ENCODE measurements at regions not wholly inside any gene's neighbourhood (a gene's known extent, or its start where the extent isn't known, plus 50 kb on each side); places are given as distances from the start of the nearest gene placed in this dataset.

DNA sequence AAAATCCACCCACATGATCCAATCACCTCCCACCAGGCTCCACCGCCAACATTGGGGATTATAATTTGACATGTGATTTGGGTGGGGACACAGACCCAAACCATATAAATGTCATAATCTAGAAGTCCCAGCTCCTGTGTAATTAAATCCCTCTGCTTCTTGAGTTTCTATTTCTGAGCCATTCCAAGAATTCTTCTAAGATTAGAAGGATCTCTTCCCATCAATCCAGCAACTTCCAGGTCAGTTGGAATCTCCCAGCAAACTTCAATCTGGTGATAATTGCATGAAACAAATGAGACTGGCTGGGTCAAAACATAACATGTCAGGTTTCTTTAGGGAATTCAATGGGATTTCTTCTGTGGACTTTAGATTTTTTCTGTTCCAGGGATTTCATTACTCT is 127.8 kb upstream of the CDH5 start:
- TF ChIP-seq, protein P1, sequence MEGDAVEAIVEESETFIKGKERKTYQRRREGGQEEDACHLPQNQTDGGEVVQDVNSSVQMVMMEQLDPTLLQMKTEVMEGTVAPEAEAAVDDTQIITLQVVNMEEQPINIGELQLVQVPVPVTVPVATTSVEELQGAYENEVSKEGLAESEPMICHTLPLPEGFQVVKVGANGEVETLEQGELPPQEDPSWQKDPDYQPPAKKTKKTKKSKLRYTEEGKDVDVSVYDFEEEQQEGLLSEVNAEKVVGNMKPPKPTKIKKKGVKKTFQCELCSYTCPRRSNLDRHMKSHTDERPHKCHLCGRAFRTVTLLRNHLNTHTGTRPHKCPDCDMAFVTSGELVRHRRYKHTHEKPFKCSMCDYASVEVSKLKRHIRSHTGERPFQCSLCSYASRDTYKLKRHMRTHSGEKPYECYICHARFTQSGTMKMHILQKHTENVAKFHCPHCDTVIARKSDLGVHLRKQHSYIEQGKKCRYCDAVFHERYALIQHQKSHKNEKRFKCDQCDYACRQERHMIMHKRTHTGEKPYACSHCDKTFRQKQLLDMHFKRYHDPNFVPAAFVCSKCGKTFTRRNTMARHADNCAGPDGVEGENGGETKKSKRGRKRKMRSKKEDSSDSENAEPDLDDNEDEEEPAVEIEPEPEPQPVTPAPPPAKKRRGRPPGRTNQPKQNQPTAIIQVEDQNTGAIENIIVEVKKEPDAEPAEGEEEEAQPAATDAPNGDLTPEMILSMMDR (IDR thresholded peaks at IDR 0.05) = no peak
- TF ChIP-seq POLR2AphosphoS5 (IDR thresholded peaks at IDR 0.05; ENCODE audit: insufficient read depth in 1 of 2, low read depth in 1 of 2) (no peak), POLR2A (IDR thresholded peaks at IDR 0.05) (no peak)
